ENCODE measurements at regions not wholly inside any gene's neighbourhood (a gene's known extent, or its start where the extent isn't known, plus 50 kb on each side); places are given as distances from the start of the nearest gene placed in this dataset.

- TF ChIP-seq, protein P1, sequence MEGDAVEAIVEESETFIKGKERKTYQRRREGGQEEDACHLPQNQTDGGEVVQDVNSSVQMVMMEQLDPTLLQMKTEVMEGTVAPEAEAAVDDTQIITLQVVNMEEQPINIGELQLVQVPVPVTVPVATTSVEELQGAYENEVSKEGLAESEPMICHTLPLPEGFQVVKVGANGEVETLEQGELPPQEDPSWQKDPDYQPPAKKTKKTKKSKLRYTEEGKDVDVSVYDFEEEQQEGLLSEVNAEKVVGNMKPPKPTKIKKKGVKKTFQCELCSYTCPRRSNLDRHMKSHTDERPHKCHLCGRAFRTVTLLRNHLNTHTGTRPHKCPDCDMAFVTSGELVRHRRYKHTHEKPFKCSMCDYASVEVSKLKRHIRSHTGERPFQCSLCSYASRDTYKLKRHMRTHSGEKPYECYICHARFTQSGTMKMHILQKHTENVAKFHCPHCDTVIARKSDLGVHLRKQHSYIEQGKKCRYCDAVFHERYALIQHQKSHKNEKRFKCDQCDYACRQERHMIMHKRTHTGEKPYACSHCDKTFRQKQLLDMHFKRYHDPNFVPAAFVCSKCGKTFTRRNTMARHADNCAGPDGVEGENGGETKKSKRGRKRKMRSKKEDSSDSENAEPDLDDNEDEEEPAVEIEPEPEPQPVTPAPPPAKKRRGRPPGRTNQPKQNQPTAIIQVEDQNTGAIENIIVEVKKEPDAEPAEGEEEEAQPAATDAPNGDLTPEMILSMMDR (IDR thresholded peaks at IDR 0.05), result no peak
Measured at GRCh38 chr9:16337322-16338029, 533.0 kb downstream of the BNC2 start.

DNA sequence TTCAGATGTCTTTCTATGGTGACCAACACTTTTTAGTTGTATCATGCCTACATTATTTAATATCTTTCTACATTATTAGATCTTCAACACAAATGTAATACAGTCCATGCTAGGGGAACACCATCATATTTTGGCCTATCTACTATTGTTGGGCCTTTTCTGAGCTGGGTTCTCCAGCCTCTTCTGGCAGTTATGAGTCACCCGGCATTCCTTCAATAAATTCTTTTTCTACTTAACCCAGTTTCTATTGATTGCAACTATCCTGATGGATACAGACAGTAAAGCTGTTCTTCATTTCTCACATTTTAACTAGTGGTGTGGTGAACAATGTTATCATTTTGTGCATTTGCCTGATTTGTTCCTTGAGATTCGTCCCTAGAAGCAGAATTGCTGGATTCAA is 529.3 kb downstream of the BNC2 start:
- TF ChIP-seq, protein P1 (IDR thresholded peaks at IDR 0.05), result no peak

- TF ChIP-seq, protein P1 (IDR thresholded peaks at IDR 0.05), result no peak
Measured at GRCh38 chr9:16342246-16343020, 528.0 kb downstream of the BNC2 start.

GRCh38 chr9:16343249-16344237 is 526.9 kb downstream of the BNC2 start:
- TF ChIP-seq, protein P1 (IDR thresholded peaks at IDR 0.05), result no peak

- TF ChIP-seq, protein P1 (IDR thresholded peaks at IDR 0.05), result no peak
Measured at GRCh38 chr9:16344343-16344742, 526.1 kb downstream of the BNC2 start.

GRCh38 chr9:16345902-16346301 is 524.6 kb downstream of the BNC2 start:
- TF ChIP-seq, protein P1 (IDR thresholded peaks at IDR 0.05), result no peak

GRCh38 chr9:16347886-16348285 is 522.6 kb downstream of the BNC2 start:
- TF ChIP-seq, protein P1 (IDR thresholded peaks at IDR 0.05), result no peak
